Hepatocyte (in vitro differentiated cells): ENCODE measurements at regions not wholly inside any gene's neighbourhood (a gene's known extent, or its start where the extent isn't known, plus 50 kb on each side); places are given as distances from the start of the nearest gene placed in this dataset.

Source experiments
- CTCF ChIP-seq: fragments of 200-600 bp; sonication (generic); IDR thresholded peaks from 2 replicates; pipeline ENCODE4 v1.5.1; 2016; ENCODE audit warnings: antibody characterized with exemption, mild to moderate bottlenecking; ENCODE audit not compliant: poor library complexity
- EZH2 ChIP-seq: fragments of 200-600 bp; sonication (generic); IDR thresholded peaks from 2 replicates; pipeline ENCODE4 v1.6.1; 2016; ENCODE audit warnings: antibody characterized with exemption, mild to moderate bottlenecking, borderline replicate concordance

GRCh38 chr21:17889171-17889570 is 70.0 kb upstream of the C21orf91 start:
- no peak for TF ChIP-seq CTCF
- no peak for TF ChIP-seq EZH2
